B cell (primary cell): ENCODE measurements at regions not wholly inside any gene's neighbourhood (a gene's known extent, or its start where the extent isn't known, plus 50 kb on each side); places are given as distances from the start of the nearest gene placed in this dataset.

Source experiments
- EZH2 ChIP-seq: IDR thresholded peaks from 2 replicates; pipeline ENCODE4 v1.6.1; 2012; ENCODE audit warnings: borderline replicate concordance, low read depth, mild to moderate bottlenecking, moderate library complexity, low read length; ENCODE audit not compliant: insufficient read depth, poor library complexity, severe bottlenecking
- TF ChIP-seq, protein P1 (sequence below): fragments of 200-600 bp; IDR thresholded peaks from one replicate; pipeline ENCODE4 v1.8.0; 2022; ENCODE audit warnings: antibody characterized with exemption, mild to moderate bottlenecking

DNA sequence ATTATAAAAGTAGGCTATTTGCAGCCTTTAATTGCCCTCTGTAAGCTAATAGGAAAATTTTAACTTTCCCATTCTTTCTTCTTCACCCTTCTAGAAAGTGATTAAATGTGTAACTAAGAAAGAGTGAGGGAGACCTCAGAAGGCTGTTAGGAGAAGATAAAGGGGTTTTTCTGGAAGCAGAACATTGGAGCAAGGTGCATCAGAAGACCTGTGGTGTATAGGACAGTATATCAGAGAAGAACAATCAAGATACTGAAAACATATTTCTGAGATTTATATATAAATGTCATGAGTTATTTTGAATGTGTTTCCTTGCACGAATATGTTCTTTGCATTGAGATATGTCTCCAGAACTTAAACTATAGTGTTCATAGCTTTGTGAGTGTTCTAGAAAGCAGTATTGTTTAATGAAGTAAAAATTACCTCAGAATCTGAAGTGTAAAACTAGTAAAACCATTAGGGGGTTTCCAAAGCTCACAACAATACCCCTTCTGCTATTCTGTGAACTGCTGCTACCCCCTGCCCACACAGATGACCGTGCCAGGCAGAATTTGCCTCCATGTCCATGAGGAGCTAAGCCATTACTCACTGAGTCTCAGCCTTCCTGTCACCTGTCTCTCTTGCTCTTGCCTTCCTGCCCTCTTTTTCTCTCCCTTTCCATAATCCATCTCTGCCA lies 537.9 kb downstream of the EPHA4 start:
- TF ChIP-seq, protein P1, sequence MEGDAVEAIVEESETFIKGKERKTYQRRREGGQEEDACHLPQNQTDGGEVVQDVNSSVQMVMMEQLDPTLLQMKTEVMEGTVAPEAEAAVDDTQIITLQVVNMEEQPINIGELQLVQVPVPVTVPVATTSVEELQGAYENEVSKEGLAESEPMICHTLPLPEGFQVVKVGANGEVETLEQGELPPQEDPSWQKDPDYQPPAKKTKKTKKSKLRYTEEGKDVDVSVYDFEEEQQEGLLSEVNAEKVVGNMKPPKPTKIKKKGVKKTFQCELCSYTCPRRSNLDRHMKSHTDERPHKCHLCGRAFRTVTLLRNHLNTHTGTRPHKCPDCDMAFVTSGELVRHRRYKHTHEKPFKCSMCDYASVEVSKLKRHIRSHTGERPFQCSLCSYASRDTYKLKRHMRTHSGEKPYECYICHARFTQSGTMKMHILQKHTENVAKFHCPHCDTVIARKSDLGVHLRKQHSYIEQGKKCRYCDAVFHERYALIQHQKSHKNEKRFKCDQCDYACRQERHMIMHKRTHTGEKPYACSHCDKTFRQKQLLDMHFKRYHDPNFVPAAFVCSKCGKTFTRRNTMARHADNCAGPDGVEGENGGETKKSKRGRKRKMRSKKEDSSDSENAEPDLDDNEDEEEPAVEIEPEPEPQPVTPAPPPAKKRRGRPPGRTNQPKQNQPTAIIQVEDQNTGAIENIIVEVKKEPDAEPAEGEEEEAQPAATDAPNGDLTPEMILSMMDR, result no peak
- no peak for TF ChIP-seq EZH2
